ENCODE measurements at regions not wholly inside any gene's neighbourhood (a gene's known extent, or its start where the extent isn't known, plus 50 kb on each side); places are given as distances from the start of the nearest gene placed in this dataset.

DNA sequence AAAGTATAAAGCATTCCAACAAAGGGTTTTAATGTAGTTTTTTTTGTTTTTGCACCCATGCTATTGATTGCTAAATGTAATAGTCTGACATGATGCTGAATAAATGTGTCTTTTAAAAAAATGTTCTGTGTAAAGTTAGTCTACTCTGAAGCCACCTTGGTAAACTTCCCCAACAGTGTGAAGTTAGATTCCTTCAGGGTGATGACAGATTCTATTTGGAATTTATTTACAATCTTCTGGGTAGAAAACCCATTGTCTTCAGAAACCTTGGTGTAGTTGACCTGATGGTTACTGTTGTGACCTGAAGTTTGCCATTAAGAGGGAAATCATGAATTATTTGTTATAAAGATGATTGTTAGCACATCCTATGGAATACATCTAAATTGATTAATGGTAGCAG lies 64.7 kb upstream of the TRPC7 start:
- H3K79me1 ChIP-seq (ENCODE audit: low read depth, low read length), result no peaks in the 10 kb centered on the region
- FAIRE-seq (no peak), DNase-seq (ENCODE audit: low read depth in 1 of 2, low spot score in 2 of 2) (no peak)
- no peak overlapping the region for H2AK5ac ChIP-seq (ENCODE audit: low read depth, low read length)
- no peak overlapping the region for H3K4me2 ChIP-seq (ENCODE audit: insufficient read depth in 1 of 2, low read depth in 2 of 2, low read length in 2 of 2)
- no peaks in the 10 kb centered on the region for H3K79me2 ChIP-seq (ENCODE audit: control insufficient read depth in 1 of 2, insufficient read depth in 2 of 2, low read length in 2 of 2)
- H2BK15ac ChIP-seq (ENCODE audit: low read length), result no peak overlapping the region
- no peak overlapping the region for H3K9ac ChIP-seq (replicated peaks in 1 of 4; ENCODE audit: extremely low read depth in 1 of 4, low read depth in 3 of 4, low read length in 3 of 4)
- no peak overlapping the region for H3K23ac ChIP-seq (ENCODE audit: insufficient read length)
- H3K56ac ChIP-seq (replicated peaks; ENCODE audit: insufficient read length, low read depth, low read length), result no peak overlapping the region
- H2AFZ ChIP-seq (ENCODE audit: low read length), result no peak overlapping the region
- no peak overlapping the region for H2BK120ac ChIP-seq (replicated peaks; ENCODE audit: low read depth, low read length)
- H3K18ac ChIP-seq (ENCODE audit: extremely low read depth, low read length), result no peak overlapping the region
- H2BK12ac ChIP-seq (ENCODE audit: low read depth, low read length), result no peak overlapping the region
- no peaks in the 10 kb centered on the region for H3K36me3 ChIP-seq (ENCODE audit: control insufficient read depth in 2 of 4, insufficient read depth in 4 of 4, low read length in 3 of 4)
- no peak overlapping the region for H3K14ac ChIP-seq (ENCODE audit: insufficient read length)
- no peaks in the 10 kb centered on the region for H3K9me3 ChIP-seq (ENCODE audit: insufficient read depth in 2 of 2, low read depth in 1 of 2, low read length in 1 of 2)
- H4K8ac ChIP-seq (ENCODE audit: extremely low read depth, insufficient read depth, low read length), result no peak overlapping the region
- H2BK20ac ChIP-seq (ENCODE audit: low read length), result no peak overlapping the region
- H4K20me1 ChIP-seq (replicated peaks in 1 of 2; ENCODE audit: control insufficient read depth in 1 of 2, insufficient read depth in 2 of 2, low read length in 2 of 2), result no peaks in the 10 kb centered on the region
- H3K4me1 ChIP-seq (replicated peaks in 1 of 4; ENCODE audit: control insufficient read depth in 3 of 4, insufficient read depth in 4 of 4, low read length in 3 of 4), result no peaks in the 10 kb centered on the region; a peak in 1 of 7 replicates
- H3K27me3 ChIP-seq (replicated peaks in 1 of 4; ENCODE audit: control insufficient read depth in 3 of 4, extremely low read depth in 1 of 4, insufficient read depth in 3 of 4, low read length in 3 of 4), result no peaks in the 10 kb centered on the region; a peak in 2 of 7 replicates
- H3K4ac ChIP-seq (replicated peaks; ENCODE audit: insufficient read length, low read depth, low read length), result no peak overlapping the region
- no peak overlapping the region for H2BK5ac ChIP-seq (ENCODE audit: low read depth, low read length)
- ChIA-PET POLR2A (ENCODE audit: partially characterized antibody) (no interaction called here), CTCF (ENCODE audit: partially characterized antibody) (no interaction called here)
- H3K4me3 ChIP-seq (ENCODE audit: extremely low read depth in 1 of 4, insufficient read depth in 2 of 4, low read depth in 3 of 4, low read length in 4 of 4), result no peak overlapping the region
- H3K23me2 ChIP-seq (ENCODE audit: low read depth, low read length), result no peaks in the 10 kb centered on the region
- no peak overlapping the region for H3K27ac ChIP-seq (ENCODE audit: low read depth, low read length)
- no peak overlapping the region for H4K91ac ChIP-seq (replicated peaks; ENCODE audit: insufficient read length, low read length)
- no peak overlapping the region for H4K5ac ChIP-seq (ENCODE audit: insufficient read length, low read depth, low read length)
- TF ChIP-seq PHF8 (conservative IDR thresholded peaks at IDR 0.05; ENCODE audit: low read depth, low read length), result no peak
- TF ChIP-seq KDM4A (IDR thresholded peaks at IDR 0.05; ENCODE audit: low read depth, low read length, severe bottlenecking), result no peak
- no peak for TF ChIP-seq EGR1 (IDR thresholded peaks at IDR 0.05; ENCODE audit: borderline replicate concordance, low read depth, low read length)
- no peak for TF ChIP-seq SUZ12 (IDR thresholded peaks at IDR 0.05; ENCODE audit: low read length)
- no peak for TF ChIP-seq POLR2AphosphoS5 (IDR thresholded peaks at IDR 0.05; ENCODE audit: low read depth, low read length)
- TF ChIP-seq GTF2F1 (IDR thresholded peaks at IDR 0.05; ENCODE audit: borderline replicate concordance, low read depth, low read length), result no peak
- TF ChIP-seq CBX8 (IDR thresholded peaks at IDR 0.05; ENCODE audit: borderline replicate concordance, low read depth, low read length), result no peak
- TF ChIP-seq RNF2 (IDR thresholded peaks at IDR 0.05; ENCODE audit: borderline replicate concordance, low read depth, low read length, missing control alignments, poor library complexity, severe bottlenecking), result no peak
- no peak for TF ChIP-seq TCF12 (IDR thresholded peaks at IDR 0.05; ENCODE audit: low read depth, low read length)
- no peak for TF ChIP-seq TAF1 (IDR thresholded peaks at IDR 0.05; ENCODE audit: low read depth, low read length)
- no peak for TF ChIP-seq MAFK (IDR thresholded peaks at IDR 0.05; ENCODE audit: low read depth, low read length)
- TF ChIP-seq BRCA1 (IDR thresholded peaks at IDR 0.05; ENCODE audit: low read depth, low read length), result no peak
- TF ChIP-seq, protein P1, sequence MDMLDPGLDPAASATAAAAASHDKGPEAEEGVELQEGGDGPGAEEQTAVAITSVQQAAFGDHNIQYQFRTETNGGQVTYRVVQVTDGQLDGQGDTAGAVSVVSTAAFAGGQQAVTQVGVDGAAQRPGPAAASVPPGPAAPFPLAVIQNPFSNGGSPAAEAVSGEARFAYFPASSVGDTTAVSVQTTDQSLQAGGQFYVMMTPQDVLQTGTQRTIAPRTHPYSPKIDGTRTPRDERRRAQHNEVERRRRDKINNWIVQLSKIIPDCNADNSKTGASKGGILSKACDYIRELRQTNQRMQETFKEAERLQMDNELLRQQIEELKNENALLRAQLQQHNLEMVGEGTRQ (IDR thresholded peaks at IDR 0.05; ENCODE audit: low read length), result no peak
- no peak for TF ChIP-seq TAF7 (optimal IDR thresholded peaks at IDR 0.05; ENCODE audit: borderline replicate concordance, low read depth, low read length)
- TF ChIP-seq BACH1 (IDR thresholded peaks at IDR 0.05; ENCODE audit: low read length), result no peak

All from H1 (cell line).